GM18909 (cell line): ENCODE measurements at regions not wholly inside any gene's neighbourhood (a gene's known extent, or its start where the extent isn't known, plus 50 kb on each side); places are given as distances from the start of the nearest gene placed in this dataset.

Experiments used
- ATAC-seq: cut with Tn5 transposase; IDR thresholded peaks from one replicate; pipeline ENCODE4 v1.9.1; 2021; ENCODE audit warnings: mild to moderate bottlenecking; ENCODE audit not compliant: unreplicated experiment, poor library complexity

DNA sequence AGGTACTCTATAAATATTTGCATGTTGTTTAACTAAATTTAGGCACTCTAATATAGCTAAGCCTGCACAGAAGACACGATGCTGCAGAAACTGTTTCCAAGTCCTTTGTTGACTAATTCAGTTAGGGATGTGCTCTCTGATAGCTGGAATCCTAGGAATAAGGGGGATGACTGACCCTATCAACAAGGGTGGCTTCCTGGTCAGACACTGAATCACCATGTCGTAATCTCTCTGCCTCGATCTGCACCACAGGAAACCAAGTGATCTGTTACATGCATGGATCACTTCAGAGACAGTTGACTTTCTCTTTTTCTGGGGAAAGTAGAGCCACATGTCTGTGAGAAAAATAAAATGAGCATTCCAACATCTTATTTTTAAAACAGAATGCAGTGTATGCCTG is 169.1 kb downstream of the GUCY2F start:
- ATAC-seq, result no peak

DNA sequence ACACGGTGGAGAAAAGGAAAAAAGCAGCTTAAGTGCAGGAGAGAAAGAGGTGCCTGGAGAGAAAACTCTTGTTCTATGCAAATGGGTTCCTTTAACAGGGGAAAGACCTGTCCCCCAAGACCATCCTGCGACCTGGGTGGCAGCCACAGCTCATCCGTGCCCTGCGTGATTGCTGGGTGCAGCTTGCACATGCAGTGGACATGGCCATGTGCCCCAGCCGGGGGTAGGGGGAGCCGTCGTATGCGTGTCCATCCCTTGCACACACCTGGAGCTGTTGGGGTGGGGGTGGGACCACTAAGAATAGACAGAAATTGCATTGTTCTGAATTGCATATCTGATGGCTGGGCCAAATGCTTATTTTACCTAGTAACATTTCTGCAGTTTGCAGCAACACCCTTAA is 171.9 kb downstream of the GUCY2F start:
- ATAC-seq, result no peak

DNA sequence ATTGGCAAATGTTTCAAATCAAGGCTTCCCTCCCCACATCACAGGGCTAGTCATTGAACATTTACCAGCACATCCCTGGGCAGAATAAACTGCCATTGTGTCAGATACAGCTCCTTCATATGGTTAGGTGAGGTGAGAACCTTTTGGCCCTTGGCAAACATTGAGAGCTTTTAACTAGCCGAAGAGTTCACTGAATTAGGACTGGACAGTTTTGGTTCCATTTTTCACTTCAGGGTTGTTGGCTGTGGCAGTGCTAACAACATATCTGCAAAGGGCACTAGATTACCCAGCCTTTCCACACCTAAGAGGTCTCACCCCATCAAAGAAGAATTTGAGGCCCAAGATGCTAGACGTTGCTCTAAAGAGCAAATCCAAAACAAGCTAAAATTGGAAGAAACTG is 180.7 kb downstream of the GUCY2F start:
- no peak for ATAC-seq

DNA sequence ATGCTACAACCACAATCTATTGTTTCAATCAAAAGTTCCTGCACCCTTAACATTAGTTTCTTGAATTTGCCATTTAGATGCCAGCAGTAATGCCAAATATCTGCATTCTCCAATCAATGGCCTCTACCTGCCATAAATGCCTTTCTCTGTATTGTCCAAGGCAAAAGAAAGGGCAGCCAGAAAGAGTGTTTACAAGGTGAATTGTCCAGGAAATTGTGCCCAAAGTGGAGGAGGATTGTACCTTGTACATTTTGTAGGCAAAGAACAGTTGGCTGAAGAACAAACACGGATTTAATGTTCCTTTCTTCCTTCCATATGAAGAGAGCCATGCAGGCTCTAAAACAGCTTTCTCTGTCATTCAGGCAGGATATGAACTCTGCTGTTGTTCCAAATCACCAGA is 181.5 kb downstream of the GUCY2F start:
- no peak for ATAC-seq

DNA sequence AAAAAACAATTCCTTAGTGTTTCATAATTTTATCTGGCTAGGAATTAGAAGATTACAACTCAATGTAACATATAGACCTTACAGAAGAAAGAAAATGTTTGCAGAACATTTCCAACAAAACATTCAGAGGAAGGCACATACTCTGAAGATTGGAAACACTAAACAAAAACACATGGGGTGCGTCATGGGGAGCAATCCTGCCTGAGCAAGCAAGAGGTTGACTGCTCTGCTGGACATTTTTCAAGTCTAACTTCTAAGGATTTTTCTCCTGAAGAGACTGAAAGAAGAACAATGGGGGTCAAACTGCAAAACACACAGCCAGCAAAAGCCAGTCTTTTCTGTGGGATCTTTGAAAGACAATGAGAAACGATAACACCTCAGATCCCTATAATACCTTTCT is 182.8 kb downstream of the GUCY2F start:
- ATAC-seq, result no peak

DNA sequence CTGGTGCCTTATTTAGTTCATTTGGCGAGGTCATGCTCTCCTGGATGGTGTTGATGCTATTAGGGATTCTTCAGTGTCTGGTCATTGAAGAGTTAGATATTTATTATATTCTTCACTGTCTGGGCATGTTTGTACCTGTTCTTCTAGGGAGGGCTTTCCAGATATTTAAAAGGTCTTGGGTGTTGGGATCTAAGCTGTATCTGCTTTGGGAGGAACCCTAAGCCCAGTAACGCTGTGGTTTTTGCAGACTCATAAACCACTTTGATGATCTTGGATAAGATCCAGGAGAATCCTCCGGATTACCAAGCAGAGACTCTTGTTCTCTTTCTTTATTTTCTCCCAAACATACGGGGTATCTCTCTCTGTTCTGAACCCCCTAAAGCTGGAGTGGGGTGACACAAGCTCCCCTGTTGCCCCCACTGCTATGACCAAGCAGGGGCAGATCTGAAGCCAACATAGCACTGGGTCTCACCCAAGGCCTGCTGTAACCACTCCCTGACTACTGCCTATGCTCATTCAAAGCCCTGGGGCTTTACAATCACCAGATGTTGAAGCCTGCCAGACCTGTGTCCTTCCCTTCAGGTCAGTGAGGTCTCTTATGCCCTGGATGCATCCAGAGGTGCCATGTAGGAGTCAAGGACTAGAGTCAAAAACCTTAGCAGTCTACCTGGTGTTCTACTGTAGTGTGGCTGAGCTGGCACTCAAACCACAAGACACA is 187.6 kb downstream of the GUCY2F start:
- no peak for ATAC-seq

DNA sequence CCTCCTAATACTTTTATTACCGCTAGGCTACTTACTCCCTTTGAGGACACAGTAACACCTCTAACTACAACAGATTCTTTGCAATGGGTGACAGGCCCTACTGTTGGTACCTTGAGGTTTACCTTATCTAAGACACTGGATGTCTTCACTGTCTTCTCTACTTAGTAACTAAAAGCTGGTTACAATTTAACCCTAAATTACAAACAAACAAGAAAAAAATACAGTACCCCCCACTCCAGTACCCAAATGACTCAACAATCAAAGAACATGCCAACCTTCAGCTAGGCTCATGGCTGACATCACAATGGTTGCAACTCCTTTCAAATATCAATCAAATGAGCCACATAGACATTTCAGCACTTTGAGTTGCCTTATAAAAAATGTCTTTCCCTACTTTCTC is 198.0 kb downstream of the GUCY2F start:
- ATAC-seq, result peak; percentile 66

DNA sequence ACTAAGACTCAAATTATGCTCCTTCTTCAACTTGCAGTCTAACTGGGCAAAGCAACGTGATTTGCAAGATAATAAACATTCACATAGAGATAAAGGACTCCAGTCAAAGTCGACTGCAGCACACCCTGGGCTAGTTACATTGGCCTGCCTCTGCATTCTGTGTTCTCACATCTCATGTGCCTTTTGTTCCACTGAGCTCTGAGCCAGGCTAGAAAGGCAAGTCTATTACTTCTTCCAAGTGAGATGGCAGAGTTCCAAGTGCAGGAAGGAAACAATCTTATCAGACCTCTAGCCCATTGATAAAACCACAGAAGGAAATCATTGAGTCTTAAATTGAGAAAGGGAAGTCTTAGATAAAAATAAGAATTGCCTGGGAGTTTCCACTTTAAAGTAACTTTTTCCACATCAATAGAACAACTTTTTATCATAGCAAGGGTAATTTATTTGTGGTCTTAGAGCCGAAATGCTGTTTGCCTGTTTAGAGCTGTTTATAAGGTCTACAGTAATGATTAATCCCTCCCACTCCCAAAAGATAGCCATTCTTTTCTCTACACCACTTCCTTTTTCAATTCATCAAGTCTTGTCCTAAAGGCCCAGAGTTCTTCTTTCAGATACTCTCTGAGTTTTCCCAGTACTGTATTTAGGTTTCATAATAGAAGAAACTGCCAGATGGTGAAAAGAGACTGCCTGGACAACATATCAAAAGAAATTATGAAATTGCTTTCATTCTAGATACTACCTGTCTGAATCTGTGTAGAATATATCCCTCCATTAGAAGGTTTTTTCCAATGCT is 200.2 kb downstream of the GUCY2F start:
- peak; percentile 63 for ATAC-seq

DNA sequence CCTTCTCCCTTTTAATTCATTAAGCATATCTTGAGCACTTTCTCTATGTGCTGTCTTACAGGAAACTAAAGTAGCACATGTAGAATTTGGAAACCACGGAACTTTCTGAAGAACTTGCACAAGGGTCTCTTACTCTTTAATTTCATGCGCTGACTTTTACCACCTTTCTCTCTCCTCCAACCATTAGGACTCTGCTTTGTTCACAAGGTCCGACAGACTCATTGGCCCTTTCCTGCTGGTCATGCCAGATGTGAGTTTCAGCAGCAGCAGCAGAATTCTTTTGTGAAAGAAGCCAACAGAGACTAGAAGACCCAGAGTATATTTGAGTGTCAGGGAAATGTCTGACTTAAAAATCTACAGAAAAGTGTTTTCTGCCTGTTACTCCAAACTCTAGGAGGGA is 207.1 kb downstream of the GUCY2F start:
- ATAC-seq, result peak; percentile 11

DNA sequence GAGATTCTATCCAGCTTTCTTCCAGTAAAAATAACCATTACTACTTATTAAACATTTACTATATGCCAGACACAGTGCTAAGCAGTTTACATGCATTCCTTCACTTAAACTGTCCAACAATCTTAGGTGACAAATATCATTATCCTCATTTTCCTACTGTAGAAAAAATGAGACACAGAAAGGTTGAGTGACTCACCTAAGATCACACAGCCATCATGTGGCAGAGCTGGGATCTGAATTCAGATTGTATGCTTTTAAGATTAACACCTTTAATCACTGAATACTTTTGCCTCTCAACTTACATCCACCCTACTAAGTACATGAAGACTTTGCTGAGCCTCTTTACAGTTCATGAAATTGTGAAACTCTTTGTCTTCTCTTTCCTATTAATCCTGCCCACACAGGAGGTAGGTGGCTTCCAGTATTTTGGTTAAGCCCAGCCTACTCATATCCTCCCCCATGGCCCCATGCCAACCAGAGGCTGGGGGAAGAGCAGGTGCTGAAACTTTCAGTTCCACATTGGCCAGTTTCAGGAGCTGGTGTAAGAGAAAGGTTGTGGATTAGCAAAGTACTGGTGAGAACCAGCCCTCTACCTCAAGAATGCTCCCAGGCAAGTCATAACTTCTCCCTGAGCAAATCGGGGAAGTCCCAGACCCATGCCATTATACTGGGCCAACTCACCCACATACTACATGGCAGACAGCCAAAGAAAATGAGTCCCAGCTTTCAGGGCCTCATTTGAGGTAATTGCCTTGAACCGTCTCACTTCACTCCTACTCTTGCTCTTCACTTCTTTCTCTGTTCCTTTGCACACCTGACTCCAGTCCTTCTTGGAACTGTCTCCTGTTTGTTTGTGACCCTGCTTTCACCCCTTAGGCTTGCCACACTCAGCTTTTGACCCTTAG is 211.1 kb downstream of the GUCY2F start:
- ATAC-seq, result peak; percentile 96

DNA sequence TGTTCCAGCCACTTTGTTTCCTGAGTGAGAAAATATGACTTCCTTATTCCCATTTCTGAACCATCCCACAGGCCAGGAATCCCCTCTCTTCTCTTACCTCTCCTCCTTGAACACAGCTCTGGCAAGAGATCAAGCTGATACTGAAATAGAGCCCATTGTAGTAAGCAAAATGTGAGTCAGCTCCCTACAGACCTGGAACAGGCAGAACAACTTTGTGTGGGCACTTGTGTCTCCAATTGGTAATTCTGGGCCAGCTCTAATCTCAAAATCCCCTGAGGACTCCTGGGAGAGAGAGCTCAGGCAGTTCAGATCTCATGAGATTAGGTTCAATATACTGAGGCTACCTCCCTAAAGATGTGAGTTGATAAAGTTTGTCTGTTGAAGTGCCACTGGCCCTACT is 213.5 kb downstream of the GUCY2F start:
- ATAC-seq, result no peak

DNA sequence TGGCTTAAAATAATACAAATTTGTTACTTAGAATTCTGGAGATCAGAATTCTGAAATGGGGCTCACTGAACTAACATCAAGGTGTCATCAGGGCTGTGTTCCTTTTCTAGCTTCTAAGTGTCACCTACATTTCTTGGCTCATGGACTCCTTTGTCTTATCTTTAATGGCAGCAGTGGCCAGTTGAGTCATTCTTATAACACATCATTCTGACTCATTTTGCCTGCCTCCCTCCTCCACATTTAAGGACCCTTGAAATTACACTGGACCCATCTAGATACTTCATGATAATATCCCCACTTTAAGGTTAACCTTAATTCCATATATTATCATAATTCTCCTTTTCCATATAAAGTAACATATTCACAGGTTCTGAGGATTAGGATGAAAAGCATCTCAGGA is 215.9 kb downstream of the GUCY2F start:
- ATAC-seq, result no peak

DNA sequence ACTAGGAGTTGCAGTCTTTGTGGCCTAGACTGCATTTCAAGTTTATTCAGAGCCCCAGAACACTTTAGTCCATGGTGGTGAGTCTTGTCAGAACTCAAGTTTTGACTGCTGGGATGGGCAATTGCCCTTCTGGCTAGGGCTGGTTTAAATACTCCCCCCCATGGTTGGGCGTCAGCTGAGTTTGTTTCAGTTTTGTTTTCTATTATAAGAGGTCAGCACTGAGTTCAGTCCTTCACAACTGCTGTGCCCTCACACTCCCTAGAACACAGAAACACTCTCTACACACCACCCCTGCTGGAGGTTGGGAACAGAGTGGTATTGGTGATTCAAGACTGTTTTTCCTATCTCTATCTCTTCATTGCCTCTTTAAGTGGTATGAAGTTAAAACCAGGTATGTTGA is 217.0 kb downstream of the GUCY2F start:
- peak; percentile 76 for ATAC-seq

DNA sequence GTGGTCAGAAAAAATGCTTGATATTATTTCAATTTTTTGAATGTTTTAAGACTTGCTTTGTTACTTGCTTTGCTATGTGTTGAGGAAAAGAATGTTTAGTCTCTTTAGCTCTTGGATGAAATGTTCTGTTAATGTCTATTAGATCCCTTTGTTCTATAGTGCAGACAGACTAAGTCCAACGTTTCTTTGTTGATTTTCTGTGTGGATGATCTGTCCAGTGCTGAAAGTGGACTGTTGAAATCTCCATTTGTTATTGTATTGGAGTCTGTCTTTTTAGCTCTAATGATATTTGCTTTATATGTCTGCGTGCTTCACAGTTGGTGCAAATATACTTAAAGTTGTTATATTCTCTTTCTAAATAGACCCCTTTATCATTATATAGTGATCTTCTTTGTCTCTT is 220.6 kb downstream of the GUCY2F start:
- ATAC-seq, result no peak

DNA sequence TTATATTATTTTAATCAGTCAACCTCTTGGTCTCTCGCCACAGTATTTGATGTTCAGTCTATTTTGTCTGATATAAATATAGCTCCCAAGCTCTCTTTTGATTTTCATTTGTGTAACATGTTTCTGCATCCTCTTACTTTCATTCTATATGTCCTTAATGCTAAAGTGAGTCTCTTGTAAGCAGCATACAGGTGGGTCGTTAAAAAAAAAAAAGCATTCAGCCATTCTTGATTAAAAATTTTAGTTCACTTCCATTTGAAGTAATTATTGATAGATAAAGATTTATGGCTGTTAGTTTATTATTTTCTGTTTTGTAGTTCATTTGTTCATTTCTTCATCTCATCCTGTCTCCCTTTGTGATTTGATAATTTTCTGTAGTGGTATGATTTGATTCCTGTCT is 229.1 kb downstream of the GUCY2F start:
- no peak for ATAC-seq

DNA sequence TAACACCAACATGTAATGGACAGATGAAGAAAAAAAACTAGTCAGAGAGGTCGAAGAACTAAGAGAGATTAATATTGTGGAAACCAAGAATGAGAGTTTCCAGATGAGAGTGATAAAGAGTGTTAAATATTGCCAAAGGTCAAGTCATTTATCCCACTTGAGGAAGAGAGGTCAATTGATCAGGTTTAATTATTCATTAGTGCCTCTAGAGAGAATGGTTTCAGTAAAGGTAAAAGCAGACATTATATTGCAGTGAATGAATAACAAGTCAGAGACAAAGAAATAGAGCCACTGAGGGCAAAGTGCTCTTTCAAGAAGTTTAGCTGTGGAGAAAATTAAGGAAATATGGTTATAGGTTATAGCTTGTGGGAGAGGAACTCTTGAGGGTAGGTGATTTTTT is 263.1 kb downstream of the GUCY2F start:
- no peak for ATAC-seq

DNA sequence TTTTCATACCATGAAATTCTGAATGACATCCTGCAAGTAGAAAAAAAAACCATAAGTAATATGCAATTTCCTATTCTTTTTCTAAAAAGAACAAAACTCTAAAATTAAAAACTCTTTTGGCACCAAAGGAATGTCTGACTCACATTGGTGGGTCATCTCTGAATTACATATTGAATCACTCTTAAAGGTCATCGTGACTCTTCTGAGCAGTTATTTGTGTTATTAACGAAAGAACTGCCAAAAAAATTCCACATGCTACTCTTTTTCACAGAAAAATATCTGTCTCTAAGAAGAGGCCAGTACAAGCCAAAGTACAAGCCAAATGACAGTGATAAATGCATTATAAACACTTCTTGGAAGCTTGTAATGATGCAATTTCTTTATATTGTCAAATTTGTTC is 282.2 kb downstream of the GUCY2F start:
- ATAC-seq, result no peak

DNA sequence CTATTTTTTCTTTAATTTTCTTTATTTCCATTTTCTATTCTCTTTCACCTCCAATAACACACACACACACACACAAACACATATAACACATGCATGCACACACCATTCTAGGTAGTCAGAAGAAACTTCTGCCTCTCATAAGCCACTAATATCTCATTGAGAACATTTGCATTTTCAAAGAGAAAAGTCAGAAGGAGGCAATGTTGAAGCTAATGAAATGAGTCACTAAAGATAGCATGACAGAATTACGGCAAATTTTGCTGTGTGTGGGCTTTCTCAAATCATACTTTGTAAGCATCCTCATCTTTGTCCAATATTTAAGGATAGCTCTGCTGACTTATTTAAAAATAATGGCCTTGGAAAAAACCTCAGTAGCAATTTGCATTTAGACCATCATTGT is 291.3 kb downstream of the GUCY2F start:
- peak; percentile 30 for ATAC-seq

DNA sequence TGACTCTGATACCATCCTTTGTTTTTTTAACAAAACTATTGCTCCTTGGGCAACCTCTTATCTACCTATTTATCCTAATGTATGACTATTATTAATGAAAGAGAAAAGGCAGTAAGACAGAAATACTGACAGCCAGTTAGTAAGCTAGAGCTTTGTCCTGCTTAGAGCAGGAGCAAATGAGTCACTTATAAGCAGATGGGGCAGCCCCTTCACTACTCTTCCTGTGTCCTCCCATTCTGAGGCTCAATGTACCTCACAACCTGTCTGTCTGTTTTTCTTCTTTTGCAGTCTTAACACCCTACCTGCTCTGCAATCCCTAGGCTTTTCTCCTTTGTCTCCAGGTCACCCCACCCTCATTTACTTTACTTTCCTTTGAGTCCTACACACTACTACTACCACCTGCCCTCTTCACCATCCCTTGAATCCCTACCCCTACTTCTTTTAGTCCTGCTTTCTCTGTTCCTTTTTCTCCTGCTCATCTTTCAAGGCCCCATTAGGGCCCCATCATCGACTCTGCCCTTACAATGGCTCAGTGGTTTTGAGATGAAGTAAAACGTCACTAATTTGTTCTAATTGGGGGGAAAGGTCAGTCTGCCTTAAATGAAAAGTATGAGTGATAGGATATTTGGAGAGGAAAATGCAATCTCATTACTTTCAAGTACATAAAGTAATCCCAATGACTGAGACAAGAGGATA is 294.3 kb downstream of the GUCY2F start:
- peak; percentile 94 for ATAC-seq

DNA sequence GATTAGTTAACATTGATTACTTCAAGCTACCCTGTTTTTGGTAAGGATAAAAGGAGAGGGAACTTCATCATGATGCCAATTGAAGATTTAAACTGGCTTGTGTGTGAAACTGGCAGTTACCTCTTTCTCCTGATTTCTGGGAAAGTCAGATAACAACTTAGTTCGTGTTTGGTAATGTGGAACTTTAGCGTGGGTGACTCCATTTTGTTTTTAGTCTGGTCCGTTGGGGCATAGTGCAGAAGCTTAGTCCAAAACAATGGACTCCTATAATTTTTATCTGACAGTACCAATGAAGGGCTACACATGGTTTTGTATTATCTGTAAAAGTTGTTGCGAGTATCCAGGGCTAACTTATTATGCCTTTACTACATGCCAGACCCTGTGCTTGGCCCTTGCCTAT is 294.9 kb downstream of the GUCY2F start:
- ATAC-seq, result no peak
